AG20443 (cell line): ENCODE measurements at regions not wholly inside any gene's neighbourhood (a gene's known extent, or its start where the extent isn't known, plus 50 kb on each side); places are given as distances from the start of the nearest gene placed in this dataset.
"Not testable (repeated sequence)": the region's sequence is repeated elsewhere in the genome, so short reads cannot be mapped to it uniquely, and the experiment has no call there.

Source experiments
- DNase-seq: peaks from one replicate; pipeline ENCODE4 v3.0.0; 2012; ENCODE audit warnings: low spot score, mixed read lengths

DNA sequence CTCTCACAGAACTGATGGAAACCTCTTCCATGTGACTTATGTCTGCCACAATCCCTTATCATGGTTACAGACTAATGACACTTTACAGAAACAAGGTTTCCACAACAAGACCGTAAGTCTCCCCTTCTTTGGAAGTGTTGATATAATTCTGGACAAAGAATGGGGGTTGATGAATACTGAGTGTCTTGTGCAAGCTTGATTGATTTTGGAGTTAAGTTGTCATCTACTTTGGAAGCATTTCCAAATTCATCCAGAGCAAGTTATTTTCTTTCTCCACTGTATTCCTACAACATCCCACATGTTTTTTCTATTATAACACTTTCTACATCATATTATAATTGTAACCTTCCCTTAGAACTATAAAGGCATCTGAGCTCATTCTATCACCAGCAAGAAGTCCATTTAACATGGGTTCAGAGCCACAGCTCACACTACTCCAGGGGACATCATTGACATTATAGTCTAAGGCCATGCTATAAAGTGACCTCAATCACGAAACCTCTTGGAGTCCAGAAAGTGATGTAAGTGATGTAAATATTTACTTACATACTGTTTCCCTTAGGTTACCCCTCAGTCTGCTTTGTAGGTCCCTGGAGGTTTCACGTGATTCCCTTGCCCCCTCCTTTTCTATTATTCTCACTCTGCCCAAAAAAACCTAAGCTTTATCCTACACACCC, 125.7 kb upstream of the PBX1 start:
- no peak for DNase-seq

DNA sequence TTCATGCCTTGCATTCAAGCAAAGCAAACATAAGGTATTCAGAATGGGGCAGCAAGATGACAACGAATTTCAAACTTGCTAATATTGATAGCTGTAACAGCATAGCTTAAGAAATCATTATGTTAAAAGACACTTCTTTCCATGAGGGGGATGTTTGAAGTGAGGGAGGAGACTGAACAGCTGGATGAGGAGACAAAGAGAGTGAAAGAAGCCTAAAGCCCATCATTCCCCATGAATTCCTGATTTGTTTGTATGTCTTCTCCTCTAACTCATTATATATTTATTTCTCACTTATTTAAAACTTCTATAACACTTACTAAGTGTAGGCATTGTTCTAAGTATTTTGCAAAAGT, 125.2 kb upstream of the PBX1 start:
- no peak for DNase-seq

DNA sequence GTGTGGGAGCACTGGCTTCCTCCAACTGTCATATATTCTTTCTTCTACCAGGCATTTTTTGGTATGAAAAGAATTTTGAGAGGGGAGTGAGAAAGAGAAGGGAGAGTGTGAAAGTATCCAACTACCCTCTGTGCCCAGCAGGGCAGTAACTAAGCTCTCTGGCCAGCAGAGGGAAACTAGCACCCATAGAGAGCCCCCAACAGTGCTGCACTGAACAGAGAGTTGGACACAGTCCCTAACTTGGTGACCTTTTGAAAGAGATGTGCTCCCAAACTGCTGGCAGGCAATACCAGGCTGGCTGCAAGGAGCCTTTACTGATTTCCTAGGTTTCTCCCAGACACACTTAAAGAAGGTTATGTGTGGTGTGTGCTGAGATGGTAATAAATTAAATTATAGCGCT, 118.8 kb upstream of the PBX1 start:
- DNase-seq, result peak; percentile 18

DNA sequence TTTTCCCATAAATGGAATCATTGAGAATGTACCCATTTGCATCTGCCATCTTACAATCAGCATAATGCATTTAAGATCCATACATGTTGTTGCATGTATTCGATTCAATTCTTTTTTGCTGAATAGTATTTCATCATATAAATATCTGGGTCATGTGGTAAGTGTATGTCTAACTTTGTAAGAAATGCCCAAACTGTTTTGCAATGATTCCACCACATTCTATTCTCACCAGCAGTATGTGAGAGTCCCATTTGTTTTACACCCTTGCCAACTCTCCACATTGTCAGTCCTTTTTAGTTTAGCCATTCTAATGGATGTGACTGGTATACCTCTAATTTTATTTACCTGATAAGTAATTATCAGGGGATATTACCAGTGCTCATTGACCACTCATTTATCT, 115.8 kb upstream of the PBX1 start:
- DNase-seq, result no peak

DNA sequence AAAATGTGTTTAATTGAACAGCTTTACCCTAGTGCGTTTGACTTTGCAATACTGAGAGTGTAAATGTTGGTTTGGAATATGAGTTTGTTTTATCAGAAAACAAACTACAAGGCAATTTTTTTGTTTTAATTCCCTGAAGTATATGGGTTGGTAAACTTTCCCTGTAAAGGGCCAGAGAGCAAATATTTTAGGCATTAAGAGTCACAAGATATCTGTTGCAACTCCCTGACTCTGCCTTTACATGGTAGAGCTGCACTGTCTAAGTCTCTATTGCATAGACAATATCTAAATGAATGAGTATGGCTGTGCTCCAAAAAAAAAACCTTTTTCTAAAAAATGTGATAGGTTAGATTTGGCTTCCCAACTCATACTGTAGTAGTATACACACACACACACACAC, 115.1 kb upstream of the PBX1 start:
- DNase-seq, result no peak

DNA sequence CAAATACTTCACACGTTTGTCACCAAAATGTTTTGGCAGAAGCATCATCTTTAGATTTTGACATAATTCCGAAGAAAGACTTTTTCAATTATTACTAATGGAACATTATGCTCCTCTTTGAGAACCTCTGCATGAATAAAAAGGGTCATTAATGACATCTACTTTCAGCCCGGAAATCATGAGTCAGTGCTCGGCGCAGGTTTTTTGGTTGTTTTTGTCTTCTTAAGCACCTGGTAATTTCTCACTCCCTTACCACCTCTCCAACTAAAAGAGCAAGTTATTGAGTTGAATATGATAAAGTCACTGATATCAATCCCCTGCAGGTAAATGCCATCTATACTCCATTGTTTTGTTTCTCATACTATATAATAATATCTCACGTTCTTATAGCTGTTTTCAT, 113.0 kb upstream of the PBX1 start:
- DNase-seq, result no peak

DNA sequence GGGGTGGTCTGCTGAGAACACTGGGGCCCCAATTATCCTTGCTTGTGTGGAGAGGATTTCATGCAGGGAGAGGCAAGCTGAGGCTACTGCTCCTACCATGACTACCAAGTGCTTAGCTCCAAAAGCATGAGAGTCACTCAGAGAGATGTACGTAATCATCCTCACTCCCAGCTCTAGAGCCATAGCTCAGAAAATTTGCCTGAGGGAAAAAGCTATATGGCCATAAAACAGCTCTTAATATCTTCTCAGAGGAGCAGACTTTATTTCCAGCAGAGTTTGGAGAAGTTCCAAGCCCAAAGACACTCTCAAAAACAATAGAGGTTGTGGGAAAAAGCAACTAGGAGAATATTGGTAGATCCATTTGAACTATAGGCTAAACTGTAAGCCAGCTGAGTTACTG, 106.4 kb upstream of the PBX1 start:
- no peak for DNase-seq

DNA sequence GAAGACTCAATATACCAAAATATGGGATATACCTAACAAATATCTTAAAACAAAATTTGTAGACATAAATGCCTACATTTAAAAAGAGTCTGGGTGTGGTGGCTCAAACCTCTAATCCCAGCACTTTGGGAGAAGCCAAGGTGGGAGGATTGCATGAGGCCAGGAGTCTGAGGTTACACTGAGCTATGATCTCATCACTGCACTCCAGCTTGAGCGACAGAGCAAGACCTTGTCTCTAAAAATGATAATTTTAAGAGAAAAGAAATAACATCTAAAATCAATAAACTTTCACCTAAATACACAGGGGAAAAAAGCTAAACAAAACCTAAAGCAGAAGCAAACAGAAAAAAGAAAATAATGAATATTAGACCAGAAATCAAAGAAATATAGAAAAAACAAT, 102.7 kb upstream of the PBX1 start:
- DNase-seq, result no peak

DNA sequence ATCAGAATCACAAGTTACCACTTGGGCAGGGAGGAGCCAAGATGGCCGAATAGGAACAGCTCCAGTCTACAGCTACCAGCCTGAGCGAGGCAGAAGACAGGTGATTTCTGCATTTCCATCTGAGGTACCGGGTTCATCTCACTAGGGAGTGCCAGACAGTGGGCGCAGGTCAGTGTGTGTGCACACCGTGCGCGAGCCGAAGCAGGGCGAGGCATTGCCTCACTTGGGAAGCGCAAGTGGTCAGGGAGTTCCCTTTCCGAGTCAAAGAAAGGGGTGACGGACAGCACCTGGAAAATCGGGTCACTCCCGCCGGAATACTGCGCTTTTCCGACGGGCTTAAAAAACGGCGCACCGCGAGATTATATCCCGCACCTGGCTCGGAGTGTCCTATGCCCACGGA, 99.8 kb upstream of the PBX1 start:
- not testable (repeated sequence) for DNase-seq

DNA sequence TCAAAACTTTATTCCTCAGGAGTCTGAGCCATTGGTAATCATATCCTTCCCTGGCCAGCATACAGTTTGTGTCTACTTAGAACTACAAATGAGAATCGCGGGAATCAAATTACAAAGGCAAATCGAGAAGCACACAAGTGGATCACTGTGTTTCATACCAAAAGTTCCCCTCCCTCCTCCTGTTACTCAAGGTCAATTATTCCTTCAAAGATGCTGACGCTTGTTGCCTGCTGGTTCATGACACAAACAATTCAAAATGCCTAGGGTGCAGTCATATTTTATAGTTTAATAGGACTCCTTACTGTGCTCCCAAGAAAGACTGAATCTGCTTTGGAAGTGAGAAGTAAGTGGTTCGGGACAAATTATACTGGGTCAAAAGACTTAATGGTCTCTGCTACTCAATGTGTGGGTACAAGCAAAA, 93.0 kb upstream of the PBX1 start:
- no peak for DNase-seq

DNA sequence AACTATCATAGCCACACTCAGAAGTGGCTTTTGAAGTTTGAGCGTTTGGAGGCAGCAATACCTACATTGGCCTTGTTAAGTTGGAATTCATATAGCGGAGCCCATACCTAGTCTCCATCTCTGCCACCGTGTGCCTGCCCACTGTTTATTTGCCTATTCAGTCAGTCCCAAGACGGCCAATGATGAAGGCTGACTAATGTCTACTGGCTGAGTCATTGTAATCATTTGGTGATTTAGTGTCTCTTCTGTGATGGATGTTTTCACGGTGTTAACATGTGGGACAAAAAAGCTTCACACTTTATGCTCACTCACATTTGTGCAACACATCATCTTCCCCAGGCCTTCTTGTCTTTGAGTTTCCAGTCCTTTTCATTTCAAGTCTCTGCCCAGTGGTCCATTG, 92.6 kb upstream of the PBX1 start:
- no peak for DNase-seq

DNA sequence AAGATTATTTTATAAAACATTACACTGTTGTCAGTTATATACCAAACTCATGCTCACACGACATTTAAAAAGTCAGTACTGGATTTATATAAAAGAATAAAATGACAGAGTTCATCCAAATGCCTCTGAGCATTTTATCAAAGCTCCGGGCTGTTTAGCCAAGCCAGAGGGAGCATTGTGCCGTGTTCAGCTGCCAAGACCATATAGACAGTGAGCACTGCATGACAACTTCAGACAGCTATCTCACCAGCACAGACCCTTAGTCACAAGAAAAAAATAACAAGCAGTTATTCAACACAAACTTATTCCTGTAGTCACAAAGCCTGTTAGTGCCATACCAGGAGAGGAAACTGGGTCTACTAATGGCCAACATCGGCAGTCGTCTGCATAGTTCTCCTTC, 88.0 kb upstream of the PBX1 start:
- DNase-seq, result no peak

DNA sequence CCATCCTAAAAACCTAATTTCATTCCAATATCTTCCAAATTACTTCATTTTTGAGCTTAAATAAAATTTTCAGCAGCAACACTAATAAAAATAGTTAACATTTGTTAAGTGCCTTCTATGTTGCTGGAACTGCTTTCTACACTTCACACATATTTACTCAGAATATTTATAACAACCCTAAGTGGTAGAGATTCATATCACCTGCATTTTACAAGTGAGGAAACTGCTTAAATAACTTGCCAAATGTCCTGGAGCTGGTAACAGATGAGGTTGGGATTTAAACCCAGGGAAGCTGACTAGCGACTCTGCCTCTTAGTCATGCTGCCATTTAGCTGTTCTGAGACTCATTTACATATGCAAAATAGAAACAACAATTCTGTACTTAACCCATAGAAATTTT, 86.1 kb upstream of the PBX1 start:
- no peak for DNase-seq

DNA sequence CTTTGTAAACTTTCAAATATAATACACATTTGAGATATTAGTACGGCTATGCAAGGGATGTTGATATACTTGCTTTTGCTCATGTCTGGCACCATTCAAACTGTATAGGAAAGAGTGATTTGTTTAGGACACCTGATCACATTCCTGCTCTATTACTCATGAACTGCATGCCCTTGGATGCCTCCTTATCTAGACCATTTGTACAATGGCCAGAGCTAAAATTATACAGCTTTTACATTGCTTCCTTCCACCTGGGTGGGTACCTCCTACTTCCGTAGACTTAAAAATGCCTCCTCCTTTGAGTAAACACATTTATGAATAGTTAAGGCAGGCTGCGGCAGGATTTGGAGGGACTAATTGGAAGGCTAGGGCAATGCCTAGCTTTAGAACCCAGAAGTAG, 85.4 kb upstream of the PBX1 start:
- DNase-seq, result no peak

DNA sequence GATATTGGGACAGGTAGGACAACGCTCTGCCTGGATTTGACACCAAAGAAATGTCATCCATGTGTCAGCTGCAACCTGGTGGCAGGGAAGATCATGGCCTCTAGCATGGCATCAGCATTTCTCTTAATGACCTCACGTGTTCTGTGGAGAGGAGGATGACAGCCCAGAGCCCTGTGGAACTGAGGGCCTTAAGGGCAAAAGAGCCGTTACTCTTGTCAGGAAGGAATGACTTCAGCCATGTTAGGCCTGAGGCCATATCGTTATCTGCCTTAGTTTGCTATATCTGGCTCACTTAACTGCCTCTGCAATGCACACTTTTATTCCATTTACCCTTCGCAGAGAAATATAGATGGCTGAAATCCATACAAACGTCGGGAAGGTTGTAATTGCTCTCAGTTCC, 83.2 kb upstream of the PBX1 start:
- no peak for DNase-seq

DNA sequence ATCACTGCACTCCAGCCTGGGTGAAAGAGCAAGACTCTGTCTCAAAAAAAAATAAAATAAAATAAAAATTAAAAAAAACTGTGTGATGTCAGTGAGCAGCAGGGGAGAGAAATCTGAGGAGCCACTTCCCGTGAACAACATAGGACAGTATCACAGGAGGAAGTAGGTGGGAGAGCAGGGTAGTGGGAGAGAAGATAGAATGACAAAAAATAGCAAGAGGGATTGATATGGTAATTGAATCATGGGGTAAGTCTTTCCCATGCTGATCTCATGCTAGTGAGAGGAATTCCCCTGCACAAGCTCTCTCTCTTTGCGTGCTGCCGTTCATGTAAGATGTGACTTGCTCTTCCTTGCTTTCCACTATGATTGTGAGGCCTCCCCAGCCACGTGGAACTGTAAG, 81.6 kb upstream of the PBX1 start:
- no peak for DNase-seq

DNA sequence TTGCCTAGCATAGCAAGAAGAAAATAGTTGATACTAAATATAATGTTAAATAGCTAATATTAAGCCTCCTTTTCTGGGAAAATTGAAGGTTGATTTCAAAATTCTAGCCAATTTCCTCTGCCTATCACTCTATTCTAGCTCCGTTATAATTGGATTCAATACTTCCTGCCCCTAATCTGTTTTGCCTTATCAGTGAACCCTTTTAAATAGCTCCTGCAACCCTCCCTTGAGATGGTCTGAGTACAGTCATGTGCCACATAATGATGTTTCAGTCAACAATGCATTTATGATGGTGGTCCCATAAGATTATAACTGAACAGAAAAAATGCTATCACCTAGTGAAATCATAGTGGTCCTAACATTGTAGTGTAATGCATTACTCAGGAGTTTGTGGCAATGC, 79.7 kb upstream of the PBX1 start:
- DNase-seq, result no peak

DNA sequence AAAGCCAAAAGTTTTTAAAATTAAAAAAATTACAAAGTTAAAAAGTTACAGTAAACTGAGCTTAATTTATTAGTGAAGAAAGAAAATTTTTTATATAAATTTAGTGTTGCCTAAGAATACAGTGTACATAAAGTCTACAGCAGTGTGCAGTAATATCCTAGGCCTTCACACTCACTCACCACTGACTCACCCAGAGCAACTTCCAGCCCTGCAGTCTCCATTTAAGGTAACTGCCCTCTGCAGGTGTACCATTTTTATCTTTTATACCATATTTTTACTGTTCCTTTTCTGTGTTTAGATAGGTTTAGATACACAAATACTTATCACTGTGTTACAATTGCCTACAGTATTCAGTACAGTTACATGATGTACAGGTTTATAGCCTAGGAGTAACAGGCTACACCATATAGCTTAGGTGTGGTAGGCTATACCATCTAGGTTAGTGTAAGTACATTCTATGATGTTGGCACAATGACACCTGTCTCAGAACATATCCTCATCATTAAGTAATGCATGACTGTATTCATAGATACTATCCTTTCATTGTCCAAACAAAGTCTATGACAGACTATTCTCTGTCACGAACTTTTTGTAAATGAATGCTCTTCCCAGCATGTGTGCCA, 78.6 kb upstream of the PBX1 start:
- no peak for DNase-seq

DNA sequence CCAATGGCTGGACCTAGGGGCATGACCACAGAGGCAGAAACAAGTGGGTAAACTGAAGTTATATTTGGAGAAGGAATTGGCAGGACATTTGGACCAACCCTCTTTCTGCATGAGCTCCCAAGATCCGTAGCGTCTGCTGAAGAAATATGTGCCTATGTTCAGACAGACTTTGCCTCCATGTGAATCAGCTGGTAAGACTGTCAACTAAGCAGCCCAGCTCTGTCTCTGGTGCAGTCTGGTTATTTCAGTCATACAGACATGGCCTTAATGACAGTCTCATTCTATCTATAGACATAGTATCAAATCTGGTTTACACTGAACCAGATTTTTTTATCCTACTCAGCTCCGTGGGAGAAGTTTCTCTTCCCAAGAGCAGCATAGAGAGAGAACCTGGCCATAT, 63.1 kb upstream of the PBX1 start:
- no peak for DNase-seq

DNA sequence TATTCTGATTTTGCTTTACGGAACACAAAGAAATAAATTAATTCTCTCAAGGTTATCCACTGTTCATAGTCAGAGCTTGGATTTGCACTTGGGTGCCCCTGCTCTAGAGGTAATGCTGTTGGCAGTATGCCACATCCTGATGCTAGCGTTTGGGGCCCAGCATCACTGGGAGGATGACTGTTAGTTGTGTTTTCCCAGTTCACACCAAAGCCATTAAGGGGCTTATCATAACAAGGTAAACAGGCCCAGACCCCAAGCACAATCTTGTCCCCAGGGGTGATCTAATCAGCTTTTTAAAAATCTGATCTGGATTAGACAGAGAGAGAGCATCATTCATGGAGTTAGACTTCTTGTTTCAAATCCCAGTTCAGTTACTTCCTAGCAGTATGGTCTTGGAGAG, 60.2 kb upstream of the PBX1 start:
- DNase-seq, result no peak

DNA sequence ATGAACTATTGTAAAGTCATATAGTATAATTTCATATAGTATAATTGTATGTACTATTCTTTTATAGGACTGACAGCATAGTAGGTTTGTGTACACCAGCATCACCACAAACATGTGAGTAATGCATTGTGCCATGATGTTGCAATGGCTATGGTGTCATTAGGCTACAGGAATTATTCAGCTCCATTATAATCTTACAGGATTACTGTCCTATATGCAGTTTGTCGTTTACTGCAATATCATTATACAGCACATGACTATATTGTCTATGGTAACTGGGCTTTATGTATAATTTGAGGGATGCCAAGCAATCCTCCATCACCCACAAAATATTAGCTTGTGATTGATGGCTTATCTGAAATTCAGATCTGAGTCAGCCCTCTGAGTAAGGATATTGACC, 54.2 kb upstream of the PBX1 start:
- no peak for DNase-seq
